Parathyroid adenoma (tissue), 2 donors: ENCODE measurements at regions not wholly inside any gene's neighbourhood (a gene's known extent, or its start where the extent isn't known, plus 50 kb on each side); places are given as distances from the start of the nearest gene placed in this dataset.

Experiments used
- H2AFZ ChIP-seq: fragments of 300-600 bp; sonication (generic); one replicate; pipeline ENCODE4 v1.7.0; 2017; ENCODE audit warnings: antibody characterized with exemption, mild to moderate bottlenecking
- H3K27ac ChIP-seq: fragments of 300-600 bp; sonication (generic); one replicate; pipeline ENCODE4 v1.7.0; 2017
- H3K27me3 ChIP-seq: fragments of 300-600 bp; sonication (generic); one replicate; pipeline ENCODE4 v1.7.0; 2017; ENCODE audit warnings: low read length; ENCODE audit not compliant: control insufficient read depth, insufficient read depth
- H3K36me3 ChIP-seq: fragments of 300-600 bp; sonication (generic); one replicate; pipeline ENCODE4 v1.7.0; 2017; ENCODE audit warnings: low read length; ENCODE audit not compliant: control insufficient read depth, insufficient read depth
- H3K4me1 ChIP-seq: fragments of 300-600 bp; sonication (generic); one replicate; pipeline ENCODE4 v1.7.0; 2017; ENCODE audit warnings: control low read depth
- H3K4me2 ChIP-seq: fragments of 300-600 bp; sonication (generic); one replicate; pipeline ENCODE4 v1.7.0; 2017; ENCODE audit warnings: low read length
- H3K4me3 ChIP-seq: fragments of 300-600 bp; sonication (generic); one replicate; pipeline ENCODE4 v1.7.0; 2017; ENCODE audit warnings: low read depth, low read length
- H3K79me2 ChIP-seq: fragments of 300-600 bp; sonication (generic); one replicate; pipeline ENCODE4 v1.7.0; 2017; ENCODE audit warnings: control low read depth
- H3K9ac ChIP-seq: fragments of 300-600 bp; sonication (generic); one replicate; pipeline ENCODE4 v1.7.0; 2017; ENCODE audit warnings: mild to moderate bottlenecking
- H3K9me3 ChIP-seq: fragments of 300-600 bp; sonication (generic); one replicate; pipeline ENCODE4 v1.7.0; 2017; ENCODE audit warnings: low read length; ENCODE audit not compliant: control insufficient read depth
- CTCF ChIP-seq: fragments of 300-600 bp; sonication (generic); IDR thresholded peaks from one replicate; pipeline ENCODE4 v1.7.0; 2017; ENCODE audit warnings: antibody characterized with exemption, mild to moderate bottlenecking
- donor health status: primary hyperparathyroidism.

GRCh38 chr2:41000906-41001305, 549.0 kb upstream of the SLC8A1 start:
- no peaks in the 10 kb centered on the region for H3K79me2 ChIP-seq
- H3K4me1 ChIP-seq = no peaks in the 10 kb centered on the region
- H3K27ac ChIP-seq = no peak overlapping the region
- no peaks in the 10 kb centered on the region for H3K9me3 ChIP-seq
- H3K9ac ChIP-seq = no peak overlapping the region
- no peak overlapping the region for H3K4me2 ChIP-seq
- H3K36me3 ChIP-seq = no peaks in the 10 kb centered on the region
- H2AFZ ChIP-seq = no peak overlapping the region
- no peak for TF ChIP-seq CTCF
- H3K4me3 ChIP-seq = no peak overlapping the region
- no peaks in the 10 kb centered on the region for H3K27me3 ChIP-seq

GRCh38 chr2:41004700-41005099, 552.8 kb upstream of the SLC8A1 start:
- no peaks in the 10 kb centered on the region for H3K36me3 ChIP-seq
- no peak overlapping the region for H3K9ac ChIP-seq
- H3K4me2 ChIP-seq = no peak overlapping the region
- no peaks in the 10 kb centered on the region for H3K4me1 ChIP-seq
- H3K27ac ChIP-seq = no peak overlapping the region
- H3K4me3 ChIP-seq = no peak overlapping the region
- no peak overlapping the region for H2AFZ ChIP-seq
- no peaks in the 10 kb centered on the region for H3K27me3 ChIP-seq
- no peak for TF ChIP-seq CTCF
- H3K9me3 ChIP-seq = no peaks in the 10 kb centered on the region
- no peaks in the 10 kb centered on the region for H3K79me2 ChIP-seq

- H3K4me1 ChIP-seq = no peaks in the 10 kb centered on the region
- H3K9ac ChIP-seq = no peak overlapping the region
- H3K27me3 ChIP-seq = no peaks in the 10 kb centered on the region
- no peak overlapping the region for H3K4me3 ChIP-seq
- H3K9me3 ChIP-seq = no peaks in the 10 kb centered on the region
- no peaks in the 10 kb centered on the region for H3K36me3 ChIP-seq
- H2AFZ ChIP-seq = no peak overlapping the region
- no peaks in the 10 kb centered on the region for H3K79me2 ChIP-seq
- H3K4me2 ChIP-seq = no peak overlapping the region
- TF ChIP-seq CTCF = no peak
- no peak overlapping the region for H3K27ac ChIP-seq
Measured at GRCh38 chr2:41020358-41020757, 568.5 kb upstream of the SLC8A1 start.

- no peak overlapping the region for H3K4me2 ChIP-seq
- no peak overlapping the region for H3K9ac ChIP-seq
- no peaks in the 10 kb centered on the region for H3K4me1 ChIP-seq
- H3K27me3 ChIP-seq = no peaks in the 10 kb centered on the region
- no peak overlapping the region for H3K27ac ChIP-seq
- H3K4me3 ChIP-seq = no peak overlapping the region
- no peak overlapping the region for H2AFZ ChIP-seq
- no peaks in the 10 kb centered on the region for H3K79me2 ChIP-seq
- H3K36me3 ChIP-seq = no peaks in the 10 kb centered on the region
- TF ChIP-seq CTCF = no peak
- no peaks in the 10 kb centered on the region for H3K9me3 ChIP-seq
Measured at GRCh38 chr2:41024816-41025215, 572.9 kb upstream of the SLC8A1 start.

GRCh38 chr2:41026613-41027012, 574.7 kb upstream of the SLC8A1 start:
- TF ChIP-seq CTCF = no peak
- Histone ChIP-seq H2AFZ (no peak overlapping the region), H3K4me3 (no peak overlapping the region), H3K79me2 (no peaks in the 10 kb centered on the region), H3K9me3 (no peaks in the 10 kb centered on the region), H3K9ac (no peak overlapping the region), H3K27ac (no peak overlapping the region), H3K4me1 (no peaks in the 10 kb centered on the region), H3K36me3 (no peaks in the 10 kb centered on the region), H3K4me2 (no peak overlapping the region), H3K27me3 (no peaks in the 10 kb centered on the region)
